ENCODE measurements at regions not wholly inside any gene's neighbourhood (a gene's known extent, or its start where the extent isn't known, plus 50 kb on each side); places are given as distances from the start of the nearest gene placed in this dataset.

DNA sequence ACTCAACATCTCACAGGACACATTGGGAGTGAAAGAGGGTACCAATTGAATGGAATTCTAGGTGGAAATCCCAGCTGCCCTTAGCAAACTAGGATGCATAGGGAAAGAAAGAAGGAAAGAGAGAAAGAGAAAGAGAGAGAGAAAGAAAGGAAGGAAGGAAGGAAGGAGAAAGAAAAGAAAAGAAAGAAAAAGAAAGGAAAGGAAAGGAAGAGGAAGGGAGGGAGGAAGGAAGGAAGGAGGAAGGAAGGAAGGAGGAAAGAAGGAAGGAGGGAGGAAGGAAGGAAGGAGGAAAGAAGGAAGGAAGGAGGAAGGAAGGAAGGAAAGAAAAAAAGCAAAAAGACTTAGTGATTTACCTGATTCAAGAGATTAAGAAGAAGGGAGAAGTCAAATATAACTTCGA is 143.9 kb downstream of the SS18 start:
- Histone ChIP-seq H3K4me3 (ENCODE audit: insufficient read depth, low read depth, low read length) (no peak overlapping the region), H3K4me1 (ENCODE audit: control insufficient read depth, insufficient read depth, low read length) (no peaks in the 10 kb centered on the region), H2BK120ac (ENCODE audit: low read depth, low read length) (no peak overlapping the region), H2BK5ac (ENCODE audit: low read depth, low read length, poor library complexity, severe bottlenecking) (no peak overlapping the region), H3K9ac (ENCODE audit: low read depth, low read length) (no peak overlapping the region), H2BK15ac (ENCODE audit: low read depth, low read length) (no peak overlapping the region), H3K56ac (ENCODE audit: extremely low read depth, insufficient read depth, low read length) (no peak overlapping the region), H3K18ac (ENCODE audit: low read depth, low read length) (no peak overlapping the region), H4K8ac (ENCODE audit: low read depth in 2 of 2, low read length in 2 of 2) (no peak overlapping the region), H3K79me1 (ENCODE audit: low read depth in 1 of 2, low read length in 2 of 2) (no peaks in the 10 kb centered on the region), H2AK5ac (ENCODE audit: low read depth, low read length) (no peak overlapping the region), H4K5ac (ENCODE audit: low read depth, low read length) (no peak overlapping the region), H4K20me1 (ENCODE audit: insufficient read depth, low read length) (no peaks in the 10 kb centered on the region), H2AFZ (replicated peaks; ENCODE audit: low read length, poor library complexity) (no peak overlapping the region), H3K36me3 (ENCODE audit: control insufficient read depth, insufficient read depth, low read length) (no peaks in the 10 kb centered on the region), H2AK9ac (replicated peaks; ENCODE audit: low read depth, low read length, poor library complexity) (no peak overlapping the region), H3K14ac (replicated peaks; ENCODE audit: low read depth, low read length) (no peak overlapping the region), H3K9me3 (ENCODE audit: control insufficient read depth, insufficient read depth, low read length) (no peaks in the 10 kb centered on the region), H3K27ac (ENCODE audit: insufficient read depth, low read length) (no peak overlapping the region), H4K91ac (ENCODE audit: insufficient read depth, low read depth, low read length) (no peak overlapping the region), H3K9me1 (ENCODE audit: insufficient read depth, low read length) (no peaks in the 10 kb centered on the region), H3K27me3 (ENCODE audit: control insufficient read depth, insufficient read depth, low read length) (no peaks in the 10 kb centered on the region), H3K23ac (ENCODE audit: low read depth, low read length) (no peak overlapping the region), H3K4me2 (ENCODE audit: low read depth, low read length) (no peak overlapping the region), H2BK20ac (ENCODE audit: low read depth, low read length) (no peak overlapping the region), H3K4ac (ENCODE audit: low read depth, low read length) (no peak overlapping the region)
- BruUV-seq (replicated peaks) = no TSS peak
- CTCF ChIA-PET = no interaction called here
- POLR2A ChIA-PET (ENCODE audit: unreplicated experiment) = no interaction called here
- intact Hi-C loops (cut with micrococcal nuclease) = no loop called here
- DNase-seq (no peak), ATAC-seq (ENCODE audit: low read depth) (no peak)
- dilution Hi-C loops (cut with HindIII; ENCODE audit: low sequenced_read_pairs, unreplicated experiment) = no loop called here
- TF ChIP-seq BHLHE40 (IDR thresholded peaks at IDR 0.05; ENCODE audit: low read depth, low read length) = no peak
- in situ Hi-C loops (cut with MboI; ENCODE audit: low sequenced_read_pairs) = no loop called here
- WGBS, 2 experiments (ENCODE audit: extremely low coverage in 2 of 2, insufficient read length in 1 of 2) = 60% methylated on average over 1 of the region's 1 CpG; no CpG with 5 or more reads in 1 of the 2 experiments

Data from IMR-90 (cell line).